HG03095 (cell line): ENCODE measurements at regions not wholly inside any gene's neighbourhood (a gene's known extent, or its start where the extent isn't known, plus 50 kb on each side); places are given as distances from the start of the nearest gene placed in this dataset.

Experiments
- ATAC-seq: cut with Tn5 transposase; IDR thresholded peaks from one replicate; pipeline ENCODE4 v1.9.1; 2021; ENCODE audit warnings: moderate library complexity; ENCODE audit not compliant: unreplicated experiment

DNA sequence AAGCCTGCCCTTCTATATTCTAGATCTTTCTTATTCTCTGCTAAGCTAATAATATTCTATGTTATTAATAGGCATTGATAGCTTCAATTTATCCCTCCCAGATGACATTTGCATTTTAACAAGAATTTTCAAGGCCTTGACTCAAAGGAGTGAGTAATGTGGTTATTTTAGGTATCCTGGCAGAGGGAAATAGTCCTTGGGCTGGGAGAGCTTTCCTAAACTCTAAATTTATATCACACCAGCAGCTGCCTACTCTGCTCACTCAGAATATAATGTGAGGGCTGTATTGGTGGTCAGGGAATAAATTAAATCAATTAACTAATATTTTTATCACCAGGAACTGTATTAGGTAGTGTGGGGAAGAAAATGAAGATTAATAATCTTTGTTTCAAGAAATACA, 74.8 kb upstream of the ADAM23 start:
- ATAC-seq = no peak

DNA sequence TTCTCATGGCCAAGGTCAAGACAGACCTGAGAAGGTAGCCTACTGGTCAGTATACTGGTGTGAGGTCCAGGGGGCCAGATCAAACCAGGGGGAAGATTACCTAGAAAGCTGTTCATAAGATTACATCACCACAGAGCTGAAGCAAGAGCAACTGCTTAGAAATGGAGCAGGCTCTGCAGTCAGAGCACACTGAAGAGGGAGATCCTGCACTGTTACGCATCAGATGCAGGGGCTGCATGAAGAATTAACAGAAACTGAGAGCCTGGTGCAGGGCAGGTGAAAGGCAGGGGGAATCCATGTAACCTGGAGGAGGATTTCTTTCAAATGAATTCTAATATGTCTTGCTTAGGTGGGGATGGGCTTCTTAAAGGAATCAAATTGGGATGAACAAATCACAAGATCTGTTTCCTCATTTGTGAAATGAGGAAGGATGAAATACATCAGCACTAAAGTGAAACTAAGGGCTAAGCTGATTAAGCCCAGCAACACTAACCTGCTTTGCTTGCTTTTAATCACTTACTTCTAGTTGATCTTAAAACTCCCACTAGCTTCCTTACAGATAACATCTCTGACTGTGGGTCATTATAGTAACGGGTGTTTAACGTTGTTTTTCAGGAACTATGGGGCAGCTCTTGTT, 74.3 kb upstream of the ADAM23 start:
- no peak for ATAC-seq

DNA sequence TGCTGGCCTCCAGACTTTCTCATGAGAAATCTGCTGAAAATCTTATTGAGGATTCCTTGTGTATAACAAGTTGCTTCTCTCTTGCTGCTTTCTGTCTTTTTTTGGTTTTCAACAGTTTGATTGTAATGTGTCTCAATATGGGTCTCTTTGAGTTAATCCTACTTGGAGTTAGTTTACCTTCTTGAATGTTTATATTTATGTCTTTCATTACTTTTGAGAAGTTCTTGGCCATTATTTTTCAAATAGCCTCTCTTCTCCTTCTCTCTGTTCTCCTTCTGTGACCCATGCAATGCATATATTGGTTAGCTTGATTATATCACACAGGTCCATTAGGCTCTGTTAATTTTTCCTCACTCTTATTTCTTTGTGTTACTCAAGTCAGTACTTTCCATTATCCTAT, 67.4 kb upstream of the ADAM23 start:
- ATAC-seq = no peak

DNA sequence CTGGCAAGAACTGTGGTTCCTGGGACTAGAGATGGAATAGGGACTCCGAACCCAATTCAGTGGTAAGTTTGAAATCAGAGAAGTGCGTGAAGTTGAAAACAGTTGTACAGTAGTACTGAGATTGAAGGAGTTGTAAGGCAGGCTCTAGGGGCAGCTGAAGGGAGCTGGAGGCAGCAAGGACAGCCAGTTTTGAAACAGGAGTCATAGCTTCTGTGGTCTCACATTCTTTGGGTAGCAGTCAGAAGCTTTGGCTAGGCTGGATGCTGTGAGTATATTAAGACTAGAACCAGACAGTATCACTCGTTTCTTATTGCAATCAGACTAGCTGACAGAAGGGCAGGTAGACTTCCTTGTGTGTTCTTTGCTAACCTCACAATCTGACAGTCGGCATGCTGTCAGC, 64.5 kb upstream of the ADAM23 start:
- no peak for ATAC-seq

DNA sequence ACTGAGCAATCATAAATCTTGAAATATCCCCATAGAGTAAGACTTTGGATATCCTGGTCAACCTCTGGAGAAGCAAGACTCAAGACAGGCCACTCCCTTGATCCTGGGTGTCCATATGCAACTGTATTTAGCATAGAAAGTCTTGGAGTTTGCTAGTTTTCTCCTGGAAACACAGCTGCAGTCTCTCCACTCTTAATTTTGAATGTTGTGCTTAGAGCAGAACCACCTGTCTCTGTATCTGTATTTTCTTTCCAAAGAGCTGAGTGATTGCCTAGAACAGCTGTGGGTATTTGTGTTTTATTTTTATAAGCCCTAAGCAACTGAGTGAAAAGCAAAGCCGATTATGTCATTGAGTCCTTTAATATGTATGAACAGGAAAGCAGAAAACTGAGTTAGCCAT, 64.1 kb upstream of the ADAM23 start:
- no peak for ATAC-seq

DNA sequence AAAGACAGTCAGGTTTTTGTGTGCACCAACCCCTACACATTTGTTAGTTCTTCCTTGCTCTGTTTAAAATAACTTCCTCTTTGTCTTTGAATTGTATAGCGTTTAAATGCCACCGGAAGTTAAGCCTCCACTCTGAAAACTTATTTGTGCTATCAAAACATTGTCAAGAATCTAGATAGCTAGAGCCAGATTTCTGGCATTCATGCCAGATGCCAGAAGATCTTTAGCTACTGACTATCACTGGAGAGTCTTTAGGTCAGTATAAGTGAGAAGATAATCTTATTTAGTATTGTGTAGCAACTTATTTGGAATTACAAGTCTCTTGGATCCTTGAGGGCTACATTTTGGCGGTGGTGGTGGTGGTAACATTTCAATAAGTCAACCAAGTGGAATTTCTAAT, 63.4 kb upstream of the ADAM23 start:
- ATAC-seq = no peak

DNA sequence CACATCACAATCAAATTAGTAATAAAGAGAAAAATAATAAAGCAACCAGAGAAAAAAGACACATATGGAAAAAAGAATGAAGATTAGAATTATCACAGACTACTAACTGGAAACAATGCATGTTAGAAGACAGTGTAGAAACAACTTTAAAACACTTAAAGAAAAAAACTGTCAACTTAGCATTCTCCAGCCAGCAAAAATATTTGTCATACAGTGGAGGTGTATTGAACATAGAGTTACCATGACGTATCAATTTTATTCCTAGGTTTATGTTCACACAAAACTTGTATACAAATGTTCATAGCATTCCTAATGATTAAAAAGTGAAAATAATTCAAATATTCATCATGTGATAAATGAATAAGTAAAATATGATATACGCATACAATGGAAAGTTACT, 61.5 kb upstream of the ADAM23 start:
- no peak for ATAC-seq

DNA sequence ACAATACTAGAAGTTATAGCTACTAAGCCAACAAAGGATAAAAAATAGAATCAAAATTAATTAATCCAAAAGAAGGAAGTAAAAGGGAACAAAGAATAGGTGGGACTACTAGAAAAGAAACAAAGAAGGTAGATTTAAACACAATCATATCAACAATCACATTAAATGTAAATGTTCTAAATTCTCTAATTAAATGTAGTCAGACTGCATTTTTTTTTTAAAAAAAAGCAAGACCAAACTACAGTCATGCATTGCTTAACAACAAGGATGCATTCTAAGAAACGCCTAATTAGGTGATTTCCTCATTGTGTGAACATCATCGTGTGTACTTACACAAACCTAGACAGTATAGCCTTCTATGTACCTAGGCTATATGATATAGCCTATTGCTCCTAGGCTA, 59.7 kb upstream of the ADAM23 start:
- ATAC-seq = no peak

DNA sequence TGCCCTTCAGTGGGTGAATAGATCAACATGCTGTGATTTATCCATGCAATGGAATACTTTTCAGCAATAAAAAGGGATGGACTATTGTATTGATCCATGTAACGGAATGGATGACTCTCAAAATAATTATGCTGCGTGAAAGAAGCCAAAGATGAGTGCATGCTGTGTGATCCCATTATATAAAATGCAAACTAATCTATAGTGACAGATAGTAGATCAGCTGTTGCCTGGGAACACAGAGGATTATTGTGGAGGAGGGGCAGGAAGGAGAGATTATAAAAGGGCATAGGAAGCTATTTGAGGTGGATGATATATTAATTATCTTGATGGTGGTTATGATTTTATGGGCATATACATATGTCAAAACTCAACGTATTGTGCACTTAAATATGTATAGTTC, 55.5 kb upstream of the ADAM23 start:
- ATAC-seq = no peak

DNA sequence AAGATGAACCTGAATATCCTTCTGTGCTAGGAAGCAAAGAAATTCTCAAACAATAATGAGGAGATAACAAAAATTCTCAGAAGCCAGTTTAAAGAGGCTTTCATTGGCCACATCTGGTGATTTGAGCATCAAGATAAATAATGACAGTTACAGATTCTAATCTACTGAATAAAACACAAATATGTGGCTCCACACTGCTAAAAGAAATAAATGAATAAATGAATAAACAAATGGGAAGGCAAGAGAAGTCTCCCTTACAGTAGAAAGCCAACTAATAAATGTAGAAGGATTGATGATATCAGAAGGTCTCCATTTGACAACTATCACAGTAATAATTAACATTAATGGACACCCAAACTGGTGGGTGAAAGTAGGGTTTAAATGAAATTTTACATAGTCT, 54.6 kb upstream of the ADAM23 start:
- ATAC-seq = no peak

DNA sequence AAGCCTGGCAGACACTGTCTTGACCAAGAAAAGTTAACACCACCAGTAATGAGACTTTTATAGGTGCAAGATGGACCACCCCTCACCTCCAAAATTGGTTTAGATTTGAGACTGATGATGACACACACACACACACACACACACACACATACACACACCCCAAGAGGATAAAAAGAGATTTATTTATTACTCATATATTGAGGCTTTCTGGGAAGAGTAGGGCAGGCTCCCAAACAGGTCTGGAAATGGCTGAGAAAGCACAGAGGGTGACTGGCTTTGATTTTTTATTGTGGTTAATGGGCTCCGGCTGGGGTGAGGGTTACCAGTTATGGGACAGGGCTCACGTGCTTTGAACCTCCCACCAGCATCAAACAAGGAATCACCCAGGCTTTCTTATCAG, 54.2 kb upstream of the ADAM23 start:
- ATAC-seq = no peak

DNA sequence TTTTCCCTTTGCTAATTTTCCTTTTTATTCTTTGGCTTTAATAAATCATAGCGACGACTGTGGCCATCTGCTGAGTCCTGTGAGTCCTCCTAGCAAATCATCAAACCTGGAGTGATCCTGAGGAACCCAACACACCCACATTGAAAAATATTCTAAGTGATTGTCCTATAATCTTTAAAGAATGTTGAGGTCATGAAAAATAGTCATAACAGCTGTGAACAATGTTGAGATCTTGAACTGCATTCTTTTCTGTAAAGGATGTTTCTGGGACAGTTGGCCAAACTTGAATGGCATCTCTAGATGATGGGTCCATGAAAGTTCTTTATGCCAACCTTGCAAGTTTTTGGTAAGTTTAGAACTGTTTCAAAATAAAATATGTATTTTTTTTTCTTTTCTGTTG, 53.2 kb upstream of the ADAM23 start:
- ATAC-seq = no peak

DNA sequence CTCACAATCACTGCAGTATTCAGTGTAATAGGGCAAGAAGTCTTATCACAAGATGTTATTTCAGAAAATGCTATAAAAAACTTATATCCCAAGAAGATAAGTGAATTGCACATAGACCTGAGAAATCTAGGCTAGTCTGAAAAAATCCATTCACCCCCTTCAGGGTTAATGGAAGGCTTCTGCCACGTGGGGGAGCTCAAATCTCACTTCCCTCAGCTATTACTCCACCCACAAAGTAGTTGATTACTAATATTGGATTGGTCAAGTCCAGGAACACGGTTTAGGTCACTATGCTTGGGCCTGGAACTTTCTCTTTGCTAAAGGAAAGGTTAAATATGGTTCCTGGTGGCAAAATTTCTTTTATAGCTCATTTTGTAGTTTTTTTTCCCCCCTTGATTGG, 51.2 kb upstream of the ADAM23 start:
- peak; percentile 91 for ATAC-seq
